Prostate gland (tissue), 2 donors: ENCODE measurements at regions not wholly inside any gene's neighbourhood (a gene's known extent, or its start where the extent isn't known, plus 50 kb on each side); places are given as distances from the start of the nearest gene placed in this dataset.

ENCODE experiments used
- CTCF ChIP-seq, 4 experiments: fragments of 200-600 bp in 2 of 4; fragments of 450-650 bp in 2 of 4; sonication (generic) in 2 of 4; IDR thresholded peaks; 1 replicate in 3 of 4; 2 replicates in 1 of 4; pipeline ENCODE4 v1.5.1; 2016 to 2019; ENCODE audit warnings: antibody characterized with exemption in 4 of 4, mild to moderate bottlenecking in 2 of 4, moderate library complexity in 2 of 4
- POLR2A ChIP-seq: fragments of 450-650 bp; IDR thresholded peaks from one replicate; pipeline ENCODE4 v1.6.1; 2016; ENCODE audit warnings: antibody characterized with exemption, mild to moderate bottlenecking

GRCh38 chr7:81111358-81111757 lies 192.5 kb upstream of the SEMA3C start:
- TF ChIP-seq POLR2A: no peak
- TF ChIP-seq CTCF (IDR thresholded peaks at IDR 0.05): no peak
